NCI-H524 (cell line): ENCODE measurements at regions not wholly inside any gene's neighbourhood (a gene's known extent, or its start where the extent isn't known, plus 50 kb on each side); places are given as distances from the start of the nearest gene placed in this dataset.
"Not testable (repeated sequence)": the region's sequence is repeated elsewhere in the genome, so short reads cannot be mapped to it uniquely, and the experiment has no call there.

Source experiments
- DNase-seq, 2 experiments: peaks; one replicate each; lab custom pipeline; 2025; lab: John Stamatoyannopoulos, UW

DNA sequence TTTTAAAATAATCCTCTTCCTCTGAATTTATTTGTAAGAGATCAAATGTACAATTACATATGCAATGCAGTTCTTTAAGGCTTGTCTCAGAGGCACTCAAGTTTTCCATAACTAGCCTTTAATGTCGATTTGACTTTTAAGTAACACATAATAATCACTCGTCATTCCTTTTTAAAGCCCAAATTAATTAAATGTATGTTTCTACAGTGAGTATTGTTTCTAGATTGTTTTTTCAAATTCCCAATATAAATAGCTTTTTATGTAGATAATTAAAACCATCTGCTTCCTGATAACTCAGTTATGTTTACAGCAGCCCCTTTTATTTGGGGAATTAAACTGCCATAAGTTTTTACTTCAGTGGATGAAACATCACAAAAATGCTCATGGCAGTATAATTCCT, 185.1 kb downstream of the ETNK1 start:
- no peak for DNase-seq

DNA sequence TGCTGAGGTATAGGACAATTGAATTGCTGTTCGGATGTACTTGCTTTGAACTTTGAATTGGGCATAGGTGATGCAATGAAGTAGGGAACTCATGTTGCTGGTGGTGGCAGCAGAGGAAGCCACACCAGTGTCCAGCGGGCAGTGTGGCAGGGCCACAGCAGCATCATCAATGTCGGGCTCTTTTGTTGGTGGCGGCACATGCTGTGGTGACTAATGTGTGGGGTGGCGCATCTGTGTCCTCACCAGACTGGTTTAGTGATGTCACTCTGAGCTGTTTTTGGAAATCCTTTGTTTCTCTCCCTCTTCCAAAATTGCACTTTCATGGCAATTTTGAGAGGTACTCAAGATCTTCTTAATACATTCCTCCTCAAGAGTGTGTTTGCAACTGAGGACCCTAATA, 187.6 kb downstream of the ETNK1 start:
- DNase-seq = no peak

DNA sequence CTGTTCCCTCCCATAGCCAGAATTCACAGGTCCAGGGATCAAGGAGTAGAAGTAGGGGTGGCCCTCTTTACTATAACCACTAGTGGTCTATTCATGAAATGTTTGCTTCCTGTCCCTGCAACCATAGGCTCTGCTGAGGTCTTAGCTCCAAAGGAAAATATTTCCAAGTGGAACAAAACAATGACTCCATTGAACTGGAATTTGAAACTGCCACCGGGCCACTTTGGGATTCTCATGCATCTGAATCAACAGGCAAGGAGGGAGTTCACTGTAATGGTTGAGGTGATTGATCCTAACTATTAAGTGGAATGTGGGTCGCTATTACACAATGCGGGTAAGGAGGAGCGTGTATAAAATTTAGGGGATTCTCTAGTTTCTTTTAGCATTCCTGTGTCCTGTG, 197.0 kb downstream of the ETNK1 start:
- DNase-seq = no peak

DNA sequence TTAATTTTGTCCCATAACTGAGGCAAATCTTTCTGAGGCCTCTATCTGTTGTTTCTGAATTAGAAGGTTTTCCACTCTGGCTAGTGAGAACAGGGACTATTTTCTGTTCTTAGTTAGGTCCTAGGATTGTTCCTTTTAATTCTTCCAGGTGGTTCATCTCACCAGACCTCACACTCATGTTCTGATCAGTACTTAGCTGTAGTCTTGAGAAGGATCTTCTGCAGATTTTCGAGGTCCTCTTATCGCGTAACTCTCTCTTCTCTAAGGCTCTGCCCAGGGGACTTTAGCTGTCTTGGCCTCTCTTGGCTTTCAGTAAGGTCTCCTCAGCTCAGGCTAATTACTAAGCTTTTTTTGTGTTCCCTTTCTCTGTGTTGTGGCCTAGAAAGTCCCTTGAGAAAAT, 201.1 kb downstream of the ETNK1 start:
- no peak for DNase-seq

DNA sequence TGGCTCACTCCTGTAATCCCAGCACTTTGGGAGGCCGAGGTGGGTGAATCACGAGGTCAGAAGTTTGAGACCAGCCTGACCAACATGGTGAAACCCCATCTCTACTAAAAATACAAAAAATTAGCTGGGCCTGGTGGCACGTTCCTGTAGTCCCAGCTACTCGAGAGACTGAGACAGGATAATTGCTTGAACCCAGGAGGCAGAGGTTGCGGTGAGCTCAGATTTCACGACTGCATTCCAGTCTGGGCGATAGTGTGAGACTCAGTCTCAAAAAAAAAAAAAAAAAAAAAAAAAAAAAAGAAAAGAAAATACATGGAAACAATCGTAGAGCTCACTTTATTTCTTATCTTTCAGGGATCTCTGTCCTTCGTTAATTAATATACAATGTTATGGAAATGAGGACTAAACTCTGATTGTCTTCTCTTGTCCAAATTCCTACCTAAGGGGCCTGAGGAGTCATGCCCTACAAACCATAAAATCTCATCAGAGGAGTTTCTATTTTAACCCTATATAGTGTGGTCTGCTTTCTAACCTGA, 201.5 kb downstream of the ETNK1 start:
- DNase-seq = not testable (repeated sequence)

DNA sequence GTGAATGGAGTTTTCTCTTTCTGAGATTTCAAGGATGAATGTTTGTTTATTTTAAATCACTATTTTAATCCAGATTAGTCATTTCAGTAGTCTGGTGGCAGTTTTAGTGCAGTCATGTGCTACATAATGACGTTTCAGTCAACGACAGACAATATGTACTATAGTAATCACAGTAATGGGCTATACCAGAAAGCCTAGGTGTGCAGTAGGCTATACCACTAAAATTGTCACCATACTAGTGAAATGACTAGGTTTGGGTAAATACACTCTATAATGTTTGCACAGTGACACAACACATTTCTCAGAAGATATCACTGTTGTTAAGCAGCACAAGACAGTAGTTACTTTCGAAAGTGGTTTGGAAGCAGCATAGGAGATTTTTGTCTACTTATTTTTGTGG, 203.1 kb downstream of the ETNK1 start:
- no peak for DNase-seq

DNA sequence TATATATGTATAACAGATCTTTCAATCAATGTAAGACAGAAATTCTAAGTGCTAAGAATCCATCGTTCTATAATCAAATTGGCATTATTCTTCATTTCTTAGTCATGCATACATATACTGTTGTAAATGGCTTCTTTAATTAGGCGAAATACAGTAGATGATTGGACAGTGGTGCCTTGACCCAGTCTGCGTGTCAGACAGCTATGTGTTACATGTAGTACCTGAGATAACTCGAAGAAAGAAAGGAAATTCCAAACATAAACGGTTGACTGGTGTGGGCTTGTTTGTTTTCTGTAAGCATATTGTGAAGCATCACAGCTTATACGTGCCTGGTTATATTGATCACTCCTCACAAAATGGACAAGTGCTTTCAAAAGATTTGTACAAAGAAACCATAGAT, 210.5 kb downstream of the ETNK1 start:
- DNase-seq = no peak

DNA sequence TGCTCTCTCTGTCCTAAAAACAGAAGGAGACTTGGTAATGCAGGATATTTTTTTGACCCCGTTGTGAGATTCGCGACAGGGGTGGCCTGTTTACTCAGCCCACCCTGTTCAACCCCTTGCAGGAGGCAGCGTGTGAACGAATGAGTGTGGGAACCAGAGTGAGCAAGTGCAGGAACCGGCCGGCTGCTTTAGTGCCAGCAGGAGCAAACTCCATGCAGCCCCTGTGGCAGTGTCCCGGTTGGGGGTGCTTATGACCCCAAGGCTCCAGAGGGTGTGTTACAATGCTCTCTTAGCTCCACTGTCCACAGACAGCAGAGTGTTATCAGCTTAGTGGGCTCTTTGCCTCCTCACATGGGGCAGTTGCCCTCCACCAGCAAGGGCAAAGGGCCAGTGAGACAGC, 225.2 kb downstream of the ETNK1 start:
- no peak for DNase-seq

DNA sequence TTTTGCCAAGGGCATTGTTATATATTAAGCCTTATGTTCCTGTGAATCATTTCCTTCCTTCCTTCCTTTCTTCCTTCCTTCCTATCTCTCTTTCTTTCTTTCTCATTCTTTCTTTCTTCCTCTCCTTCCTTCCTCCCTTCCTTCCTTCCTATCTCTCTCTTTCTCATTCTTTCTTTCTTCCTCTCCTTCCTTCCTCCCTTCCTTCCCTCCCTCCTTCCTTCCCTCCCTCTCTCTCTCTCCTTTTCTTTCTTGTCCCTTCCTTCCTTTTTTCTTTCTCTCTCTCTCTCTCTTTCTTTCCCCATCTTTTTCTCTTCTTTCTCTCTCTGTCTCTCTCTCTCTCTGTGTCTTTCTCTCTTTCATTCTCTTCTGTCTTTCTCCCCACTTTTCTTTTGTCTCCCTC, 226.6 kb downstream of the ETNK1 start:
- DNase-seq = no peak

DNA sequence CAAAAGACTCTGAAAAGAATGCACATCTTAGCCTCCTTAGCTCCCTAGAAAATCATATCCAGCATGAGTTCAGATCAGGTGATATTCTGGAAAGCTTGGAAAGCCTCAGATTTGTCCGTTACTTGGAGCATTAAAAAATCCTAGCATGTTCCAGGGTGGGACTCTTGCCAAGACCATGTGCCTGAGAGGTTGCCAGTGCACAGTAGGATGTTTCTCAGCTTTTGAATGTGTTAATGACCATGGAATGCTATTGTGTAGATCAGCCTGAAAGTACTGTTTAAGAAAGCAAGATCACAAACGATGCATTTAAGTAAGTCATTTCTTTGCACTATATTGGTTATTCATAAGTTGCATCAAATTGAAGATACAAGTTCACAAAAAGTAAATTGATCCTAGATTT, 230.5 kb downstream of the ETNK1 start:
- DNase-seq = no peak

DNA sequence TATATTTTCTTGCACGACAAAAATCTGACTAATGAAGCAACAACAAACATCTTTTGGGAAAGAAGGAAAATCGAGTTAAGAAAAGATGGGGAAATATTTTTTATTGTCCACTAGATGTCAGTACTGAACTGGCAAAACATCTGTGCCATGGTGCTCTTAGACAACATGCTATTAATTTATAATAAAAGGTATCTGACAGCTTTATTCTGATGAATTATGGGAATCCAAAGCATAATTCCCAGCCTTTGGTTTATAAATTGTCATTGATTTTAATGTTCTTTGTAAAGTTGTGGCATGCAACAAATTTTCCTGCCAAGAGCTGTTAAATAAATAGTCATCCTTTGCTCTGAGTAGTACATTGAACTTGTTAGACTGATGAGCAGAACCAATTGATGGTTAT, 231.2 kb downstream of the ETNK1 start:
- DNase-seq = peak; percentile 7 to 47

DNA sequence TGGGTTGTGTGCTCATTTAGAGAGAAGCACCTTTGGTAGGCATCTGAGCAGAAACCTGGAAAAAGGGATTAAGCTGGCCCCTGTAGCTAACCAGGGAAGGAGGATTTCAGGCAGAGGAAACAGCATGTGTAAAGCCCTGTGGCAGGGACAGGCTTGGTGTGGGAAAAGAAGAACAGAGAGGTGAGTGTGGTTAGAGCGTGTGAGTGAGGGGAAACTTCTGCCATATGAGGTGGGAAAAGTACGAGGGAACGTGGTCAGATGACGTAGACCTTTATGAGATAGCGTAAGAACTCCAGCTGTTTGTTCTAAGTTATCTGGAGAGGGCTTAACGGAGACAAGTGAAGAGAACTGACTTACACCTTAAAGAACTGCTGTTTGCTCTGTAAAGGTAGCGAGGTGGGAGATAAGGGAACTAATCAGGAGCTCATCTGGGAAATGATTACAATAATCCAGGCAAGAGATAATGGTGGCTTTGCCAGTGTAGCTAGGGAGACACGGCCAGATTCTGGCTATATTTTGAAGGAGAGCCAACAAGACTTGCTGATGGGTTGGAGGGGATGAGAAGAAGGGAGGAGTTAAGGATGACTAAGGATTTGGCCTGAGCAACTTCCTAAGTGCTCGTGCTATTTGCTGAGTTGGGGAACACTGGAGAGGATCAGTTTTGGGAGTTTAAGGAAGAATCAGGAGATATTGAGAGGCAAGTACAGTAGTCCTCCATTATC, 234.0 kb downstream of the ETNK1 start:
- DNase-seq = no peak

DNA sequence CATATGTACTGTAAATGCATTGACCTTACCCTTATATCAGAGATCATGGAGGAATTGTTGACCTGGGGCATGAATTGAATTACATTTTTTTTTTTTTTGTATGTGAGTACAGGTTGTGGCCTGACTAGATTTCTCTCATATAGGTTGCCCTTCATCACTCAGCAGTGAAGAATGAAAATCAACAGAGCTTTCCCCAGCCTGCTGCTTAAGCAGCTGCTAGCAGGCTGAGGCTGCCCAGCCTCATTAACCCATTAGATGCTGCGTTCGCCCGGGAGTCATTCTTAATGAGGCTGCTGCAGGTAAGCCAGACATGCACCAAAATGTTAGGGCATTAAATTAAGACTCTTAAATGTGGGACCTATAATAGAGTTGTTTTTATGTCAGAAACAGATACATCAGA, 236.0 kb downstream of the ETNK1 start:
- DNase-seq = peak in 1 of 2 experiments; percentile 30

DNA sequence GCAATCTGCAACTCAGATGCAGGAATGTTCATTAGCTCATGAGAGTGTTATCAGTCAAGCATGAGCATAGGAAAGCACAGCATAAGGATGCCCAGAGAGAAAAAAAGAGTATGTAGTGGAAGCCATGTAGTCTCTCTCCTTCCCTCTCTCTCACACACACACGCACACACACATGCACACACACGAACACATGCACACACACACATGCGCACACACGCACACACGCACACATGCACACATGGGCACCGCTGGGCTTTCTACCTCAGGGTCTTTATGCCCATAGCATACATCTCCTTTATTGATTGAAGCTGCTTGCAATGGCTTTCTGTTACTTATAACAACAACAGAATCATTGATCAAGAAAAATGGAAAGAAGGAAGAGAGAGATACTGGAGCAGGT, 240.9 kb downstream of the ETNK1 start:
- DNase-seq = no peak

DNA sequence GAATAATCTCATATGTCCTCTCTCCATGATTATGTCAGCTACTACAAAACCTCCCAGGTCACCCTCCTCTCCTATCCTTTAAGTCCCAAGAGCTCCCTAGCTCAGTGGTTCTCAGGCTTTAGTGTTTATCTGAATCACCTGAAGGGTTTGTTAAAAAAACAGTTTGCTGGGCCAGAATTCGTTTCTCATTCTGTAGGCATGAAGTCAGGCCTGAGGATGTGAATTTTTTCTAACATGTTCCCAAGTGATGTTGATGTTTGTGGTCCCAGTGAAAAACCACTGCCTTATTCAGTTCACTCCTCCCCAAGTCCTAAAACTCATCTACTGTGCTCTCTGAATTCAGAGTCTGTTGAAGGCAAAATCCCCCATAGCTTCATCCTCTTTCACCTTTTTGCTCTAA, 241.4 kb downstream of the ETNK1 start:
- no peak for DNase-seq

DNA sequence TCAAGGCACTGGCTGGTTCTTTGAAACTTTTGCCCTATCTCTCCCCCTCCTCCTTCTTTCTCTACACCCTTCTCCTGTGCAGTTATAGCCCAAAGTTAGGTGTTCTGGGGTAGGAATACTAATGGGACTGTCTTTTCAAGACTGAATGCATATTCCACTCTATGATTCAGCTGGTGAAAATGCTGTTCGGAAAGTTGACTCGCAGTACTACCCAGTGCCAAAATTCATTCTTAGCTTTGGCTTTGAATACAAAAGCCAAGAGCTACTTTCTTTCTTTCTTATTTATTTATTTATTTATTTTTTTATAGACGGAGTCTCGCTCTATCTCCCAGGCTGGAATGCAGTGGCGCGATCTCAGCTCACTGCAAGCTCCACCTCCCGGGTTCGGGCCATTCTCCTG, 249.2 kb downstream of the ETNK1 start:
- DNase-seq = no peak

DNA sequence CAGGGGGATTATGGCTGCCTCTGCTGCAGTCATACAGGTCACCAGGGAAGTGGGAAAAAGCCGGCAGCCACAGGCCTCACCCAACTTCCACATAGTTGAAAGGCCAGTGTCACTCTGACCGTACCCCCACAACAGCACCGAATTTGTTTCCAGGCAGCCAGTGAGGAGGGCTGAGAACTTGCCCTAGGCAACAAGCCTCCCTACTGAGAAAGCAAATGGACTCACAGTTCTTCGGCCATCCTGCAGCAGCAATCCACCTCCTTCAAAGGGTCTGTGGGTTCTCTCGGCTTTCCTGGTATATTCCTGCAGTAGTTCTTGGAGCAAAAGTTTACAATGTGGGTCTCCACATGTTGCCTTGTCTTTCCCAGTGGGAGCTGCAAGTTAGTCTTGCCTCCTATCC, 251.3 kb downstream of the ETNK1 start:
- DNase-seq = no peak

DNA sequence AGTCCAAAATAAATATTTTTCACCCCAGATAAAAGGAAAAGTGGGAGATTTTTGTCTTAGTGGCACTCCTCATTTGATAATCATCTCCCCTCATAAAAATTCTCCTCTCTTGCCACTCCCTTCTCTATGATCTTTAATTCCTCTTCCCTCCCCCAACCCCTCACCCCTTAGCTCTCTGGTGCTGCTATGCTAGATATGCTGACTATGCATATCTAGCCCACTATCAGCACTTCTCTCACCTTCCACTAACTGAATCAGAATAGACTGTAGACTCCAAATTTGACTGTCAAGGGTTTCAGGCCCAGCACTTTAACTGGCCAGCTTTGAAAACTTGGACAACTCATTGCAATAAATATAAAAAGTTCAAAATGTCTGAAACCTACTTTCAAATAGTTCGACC, 254.2 kb downstream of the ETNK1 start:
- no peak for DNase-seq

DNA sequence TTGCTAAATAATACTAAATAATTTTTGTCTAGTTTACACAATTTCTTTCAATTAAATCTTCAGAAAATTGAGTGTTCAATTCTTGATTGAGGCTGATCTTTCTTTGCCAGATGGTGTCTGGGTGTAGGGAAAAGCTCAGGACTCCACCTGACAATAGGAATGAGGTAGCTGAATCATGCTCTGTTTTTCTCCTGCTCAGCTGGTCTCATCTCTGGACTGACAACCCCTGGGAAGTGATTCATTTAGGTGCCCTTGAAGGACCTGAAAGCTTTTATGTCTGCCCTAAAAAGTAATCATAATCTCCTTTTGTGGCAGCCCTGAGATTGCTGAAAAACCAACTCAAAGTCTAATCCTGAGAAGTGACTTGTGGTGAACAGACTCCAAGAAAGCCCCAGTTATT, 255.4 kb downstream of the ETNK1 start:
- DNase-seq = no peak

DNA sequence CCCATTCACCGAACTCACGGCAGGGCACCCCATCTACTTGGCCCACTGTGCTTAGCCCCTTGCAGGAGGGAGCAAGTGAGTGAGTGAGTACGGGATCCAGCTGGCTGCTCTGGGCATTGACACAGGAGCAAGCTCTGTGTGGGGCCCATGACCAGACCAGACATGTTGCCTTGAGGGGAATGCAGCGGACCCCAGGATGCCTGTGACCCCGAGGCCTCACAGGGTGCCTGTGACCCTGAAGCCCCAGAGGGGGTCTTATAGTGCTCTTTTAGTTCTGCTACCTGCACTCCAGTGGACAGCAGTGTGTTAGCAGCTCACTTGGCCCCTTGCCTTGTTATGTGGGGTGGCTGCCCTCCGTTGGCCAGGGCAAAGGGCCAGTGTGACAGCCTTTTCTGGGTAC, 255.8 kb downstream of the ETNK1 start:
- no peak for DNase-seq

DNA sequence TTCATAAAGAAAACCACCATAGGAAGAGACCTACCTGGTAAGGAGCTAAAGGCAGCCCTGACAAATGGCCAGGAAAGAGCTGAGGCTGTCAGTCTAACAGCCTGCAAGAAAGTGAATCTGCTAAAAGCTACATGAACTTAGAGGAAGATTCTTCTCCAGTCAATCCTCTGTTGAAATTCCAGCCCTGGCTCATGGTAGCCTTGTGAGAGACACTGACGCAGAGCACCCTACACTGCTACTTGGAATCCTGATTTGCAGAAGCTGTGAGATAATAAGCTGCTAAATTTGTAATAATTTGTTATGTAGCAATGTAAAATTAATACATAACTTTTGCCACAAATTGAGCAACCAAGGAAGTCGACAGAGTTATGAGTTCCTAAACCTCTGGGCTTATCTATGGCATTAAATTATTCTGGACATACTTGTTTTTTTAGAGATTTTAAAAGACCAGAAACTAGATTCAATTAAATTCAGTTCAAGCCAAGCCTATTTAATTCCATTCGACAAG, 257.0 kb downstream of the ETNK1 start:
- DNase-seq = no peak

DNA sequence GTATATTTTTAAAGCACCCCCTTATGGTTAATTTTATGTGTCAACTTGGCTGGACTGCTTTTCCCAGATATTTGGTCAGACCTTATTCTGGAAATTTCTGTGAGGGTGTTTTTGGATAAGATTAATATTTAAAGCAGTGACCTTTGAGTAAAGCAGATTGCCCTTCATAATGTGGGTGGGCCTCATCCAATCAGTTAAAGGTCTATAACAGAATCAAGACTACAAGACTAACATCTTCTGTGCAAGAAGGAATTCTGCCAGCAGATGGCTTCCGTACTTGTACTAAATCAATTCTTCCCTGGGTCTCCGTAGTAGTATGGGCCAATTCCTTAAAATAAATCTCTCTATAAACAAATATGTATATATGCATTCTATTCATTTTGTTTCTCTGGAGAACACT, 257.6 kb downstream of the ETNK1 start:
- DNase-seq = no peak

DNA sequence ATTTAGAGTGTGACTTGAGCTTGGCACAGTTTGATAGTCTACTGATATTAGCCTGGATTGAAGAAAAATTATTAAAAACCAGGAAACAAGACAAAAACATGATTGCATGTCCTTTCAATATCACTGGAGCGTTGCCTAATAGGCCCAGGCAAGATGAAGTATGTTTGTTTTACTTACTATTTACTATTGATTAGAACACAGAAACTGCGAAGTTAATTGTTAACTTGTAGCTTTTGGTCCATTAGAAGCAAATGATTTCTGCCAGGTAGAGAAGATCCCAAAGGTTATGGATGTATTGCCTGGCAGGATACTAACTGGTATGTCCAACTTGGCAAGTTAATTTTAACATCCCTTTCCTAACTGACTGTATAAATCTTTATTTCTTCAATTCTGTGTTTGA, 268.9 kb downstream of the ETNK1 start:
- DNase-seq = no peak

DNA sequence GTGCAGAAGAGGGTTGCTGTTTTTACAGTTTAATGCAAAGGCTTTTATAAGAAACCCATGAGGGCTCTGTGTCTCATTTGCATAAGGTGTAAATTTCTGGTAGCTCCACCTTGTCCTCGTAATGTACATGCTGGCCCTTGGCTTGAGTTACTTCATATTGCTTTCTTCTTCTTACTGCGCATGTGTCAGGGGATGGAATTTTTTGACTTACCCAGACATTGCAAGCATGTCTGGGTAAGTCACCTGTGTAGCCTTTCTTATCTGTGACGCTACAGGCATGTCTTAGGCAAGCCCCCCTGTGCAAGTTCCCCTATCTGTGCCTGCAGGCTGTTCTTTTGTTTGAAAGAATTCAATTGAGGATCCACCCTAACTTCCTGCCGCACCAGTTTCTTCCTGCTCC, 274.2 kb downstream of the ETNK1 start:
- DNase-seq = no peak
